ENCODE measurements at regions not wholly inside any gene's neighbourhood (a gene's known extent, or its start where the extent isn't known, plus 50 kb on each side); places are given as distances from the start of the nearest gene placed in this dataset.

DNA sequence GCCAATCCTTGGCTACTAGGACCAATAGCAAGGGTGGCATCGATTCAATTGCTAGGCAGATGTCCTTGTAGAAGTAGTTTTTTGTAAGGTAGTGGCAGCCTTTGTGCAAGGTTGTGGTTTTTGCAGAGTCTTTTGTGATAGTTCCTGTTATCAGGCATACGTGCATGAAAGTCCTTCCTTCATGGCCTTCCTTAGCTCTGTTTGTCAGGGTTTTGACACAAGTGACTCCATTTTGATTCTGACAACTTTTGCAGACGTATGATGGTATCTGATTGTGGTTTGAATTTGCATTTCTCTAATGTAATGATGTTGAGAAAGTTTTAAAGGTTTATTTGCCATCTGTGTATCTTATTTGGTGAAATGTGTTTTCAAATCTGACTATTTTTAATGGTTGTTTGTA lies 71.8 kb upstream of the SYPL1 start:
- TF ChIP-seq CTCF (IDR thresholded peaks at IDR 0.05): no peak
- no peak for TF ChIP-seq POLR2AphosphoS5 (IDR thresholded peaks at IDR 0.05)
- no peak for TF ChIP-seq POLR2A (IDR thresholded peaks at IDR 0.05)

Data from prostate gland (tissue), 2 donors.